OCI-LY7 (cell line): ENCODE measurements at regions not wholly inside any gene's neighbourhood (a gene's known extent, or its start where the extent isn't known, plus 50 kb on each side); places are given as distances from the start of the nearest gene placed in this dataset.

Experiments
- BruUV-seq: library from RNA; stranded (reverse); fragments of 400-500 nt; replicated peaks from 2 replicates; lab custom pipeline; 2021; lab: Mats Ljungman, UMichigan
- CTCF ChIA-PET: fragments of 300-600 bp; sonication (Branson Sonifier 250); formaldehyde crosslinking; loops from one replicate; lab custom pipeline; 2022; ENCODE audit warnings: antibody characterized with exemption; ENCODE audit not compliant: unreplicated experiment; lab: Charles Lee
- POLR2A ChIA-PET: fragments of 300-600 bp; sonication (Branson Sonifier 250); formaldehyde crosslinking; loops from one replicate; lab custom pipeline; 2022; ENCODE audit warnings: antibody characterized with exemption; lab: Charles Lee
- DNase-seq: peaks from one replicate; pipeline ENCODE4 v3.0.0-alpha.2; 2015; ENCODE audit warnings: low spot score
- H2AFZ ChIP-seq: fragments of 200-600 bp; sonication (generic), shearing (Covaris generic); 2 replicates; pipeline ENCODE4 v1.6.1; 2014; ENCODE audit warnings: mild to moderate bottlenecking, antibody characterized with exemption, low read length, moderate library complexity
- H3K27ac ChIP-seq: fragments of 200-600 bp; sonication (generic); 2 replicates; pipeline ENCODE4 v1.5.1; 2014; ENCODE audit warnings: mixed run types, low read depth, mild to moderate bottlenecking, moderate library complexity, low read length, inconsistent platforms; ENCODE audit not compliant: poor library complexity, severe bottlenecking
- H3K36me3 ChIP-seq: fragments of 200-600 bp; sonication (generic); 2 replicates; pipeline ENCODE4 v1.6.1; 2014; ENCODE audit warnings: mild to moderate bottlenecking, antibody characterized with exemption, low read length, moderate library complexity, mixed read lengths; ENCODE audit not compliant: insufficient read depth
- H3K4me1 ChIP-seq: fragments of 200-600 bp; sonication (generic); 2 replicates; pipeline ENCODE4 v1.5.1; 2014; ENCODE audit warnings: mild to moderate bottlenecking, low read length; ENCODE audit not compliant: insufficient read depth, poor library complexity, severe bottlenecking
- H3K4me2 ChIP-seq: fragments of 200-600 bp; sonication (generic); 2 replicates; pipeline ENCODE4 v1.6.1; 2014; ENCODE audit warnings: mild to moderate bottlenecking, low read length
- H3K4me3 ChIP-seq: fragments of 200-600 bp; sonication (generic); 2 replicates; pipeline ENCODE4 v1.5.1; 2014; ENCODE audit warnings: mild to moderate bottlenecking, low read depth, low read length; ENCODE audit not compliant: poor library complexity, severe bottlenecking
- H3K79me2 ChIP-seq: fragments of 200-600 bp; sonication (generic); 2 replicates; pipeline ENCODE4 v1.6.1; 2016; ENCODE audit warnings: low read depth, mild to moderate bottlenecking, low read length, moderate library complexity, mixed read lengths; ENCODE audit not compliant: insufficient read depth
- H3K9me2 ChIP-seq: fragments of 200-600 bp; sonication (generic); 2 replicates; pipeline ENCODE4 v1.6.1; 2016; ENCODE audit warnings: mild to moderate bottlenecking, low read length, mixed read lengths; ENCODE audit not compliant: insufficient read depth
- H3K9me3 ChIP-seq: fragments of 200-600 bp; sonication (generic); 2 replicates; pipeline ENCODE4 v1.6.1; 2014; ENCODE audit warnings: mild to moderate bottlenecking, mixed run types, low read length, mixed read lengths
- H4K20me1 ChIP-seq: fragments of 200-600 bp; sonication (generic); 2 replicates; pipeline ENCODE4 v1.6.1; 2014; ENCODE audit warnings: mild to moderate bottlenecking, antibody characterized with exemption, low read length, moderate library complexity, mixed read lengths; ENCODE audit not compliant: insufficient read depth
- CTCF ChIP-seq: fragments of 200-600 bp; sonication (generic); conservative IDR thresholded peaks from 2 replicates; pipeline ENCODE4 v1.5.1; 2014; ENCODE audit warnings: mild to moderate bottlenecking, antibody characterized with exemption, low read length, moderate library complexity, mixed read lengths
- EZH2phosphoT487 ChIP-seq: fragments of 200-600 bp; sonication (generic); IDR thresholded peaks from 2 replicates; pipeline ENCODE4 v1.6.1; 2018; ENCODE audit warnings: low read depth, borderline replicate concordance, mild to moderate bottlenecking, mixed run types, antibody characterized with exemption, low read length, moderate library complexity, mixed read lengths
- intact Hi-C: fragments of 100-400 bp; cut with micrococcal nuclease; formaldehyde crosslinking; loops from one replicate; pipeline ENCODE4 v1.10.0; 2022; ENCODE audit not compliant: unreplicated experiment

DNA sequence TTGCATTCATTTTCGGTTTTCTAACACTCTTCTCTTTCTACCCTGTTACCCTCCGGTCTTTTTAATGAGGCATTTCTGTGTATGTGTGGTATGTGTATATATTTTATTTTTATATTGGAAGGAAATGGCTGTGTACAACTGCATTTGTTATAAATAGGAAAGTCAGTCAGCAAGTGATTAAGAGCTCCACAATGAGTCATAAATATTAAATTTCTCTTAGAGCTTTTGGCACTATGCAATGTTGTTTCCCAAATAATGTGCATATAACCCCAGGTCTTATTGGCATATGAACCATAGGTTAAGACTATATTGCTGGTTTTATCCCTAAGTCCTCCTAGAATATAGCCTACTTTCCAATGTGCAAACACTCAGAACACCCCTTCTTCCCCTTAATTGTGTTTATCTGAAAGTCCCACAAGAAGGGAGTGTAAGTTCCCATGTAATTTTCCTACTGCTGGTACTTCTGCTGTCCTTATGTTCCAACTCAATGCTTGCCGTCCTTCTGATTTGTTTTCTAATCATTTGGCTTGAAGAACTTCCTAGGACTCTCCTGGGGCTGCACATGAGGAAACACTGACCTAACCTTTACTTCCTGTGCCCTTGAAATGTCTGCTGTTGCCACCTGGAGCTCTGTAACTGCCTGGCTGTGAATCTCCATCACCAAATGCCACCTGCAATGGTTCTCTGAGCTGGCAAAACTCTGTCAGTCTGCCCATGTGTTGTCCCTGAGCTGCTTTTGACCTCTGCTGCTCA lies 65.5 kb upstream of the PCSK5 start:
- CTCF ChIA-PET = no interaction called here
- no peak for TF ChIP-seq CTCF
- no peak for TF ChIP-seq EZH2phosphoT487
- BruUV-seq = no TSS peak
- Histone ChIP-seq H4K20me1 (no peaks in the 10 kb centered on the region), H3K4me1 (no peaks in the 10 kb centered on the region), H2AFZ (no peak overlapping the region), H3K79me2 (no peaks in the 10 kb centered on the region), H3K27ac (no peak overlapping the region), H3K9me2 (no peaks in the 10 kb centered on the region), H3K4me3 (no peak overlapping the region), H3K36me3 (no peaks in the 10 kb centered on the region), H3K4me2 (no peak overlapping the region), H3K9me3 (peaks cover 3% of the 10 kb centered on the region; the same call in 1 of the 2 replicates)
- intact Hi-C loops = no loop called here
- DNase-seq = no peak
- POLR2A ChIA-PET = no interaction called here

DNA sequence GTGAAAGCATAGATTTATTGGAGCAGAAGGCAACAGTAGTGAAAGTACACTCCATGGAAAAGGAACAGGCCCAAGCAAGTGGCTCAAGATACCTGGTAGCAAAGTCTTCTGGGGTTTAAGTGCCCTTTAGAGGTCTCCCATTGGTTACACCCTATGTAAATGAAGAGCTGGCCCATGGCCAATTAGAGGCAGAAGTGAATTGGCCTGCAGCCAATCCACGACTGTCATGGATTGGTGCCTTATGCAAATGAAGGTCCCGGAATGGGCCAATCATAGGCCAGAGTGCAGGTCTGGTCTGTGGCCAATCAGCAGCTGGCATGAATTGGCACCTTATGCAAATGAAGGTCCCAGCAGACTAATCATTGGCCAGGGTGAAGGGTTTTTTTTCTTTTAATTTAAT lies 64.2 kb upstream of the PCSK5 start:
- Histone ChIP-seq H4K20me1 (no peaks in the 10 kb centered on the region), H3K4me1 (no peaks in the 10 kb centered on the region), H3K9me2 (no peaks in the 10 kb centered on the region), H3K27ac (no peak overlapping the region), H3K9me3 (peaks cover 3% of the 10 kb centered on the region; the same call in 1 of the 2 replicates), H3K79me2 (no peaks in the 10 kb centered on the region), H3K4me3 (no peak overlapping the region), H3K36me3 (no peaks in the 10 kb centered on the region), H3K4me2 (no peak overlapping the region), H2AFZ (no peak overlapping the region)
- CTCF ChIA-PET = no interaction called here
- POLR2A ChIA-PET = interaction anchor here (0.5 to 1.0 kb wide), 2 partner anchors 224 to 1476 kb away, joined by 3 read pairs; no protein-coding TSS in a partner anchor
- BruUV-seq = no TSS peak
- intact Hi-C loops = no loop called here
- TF ChIP-seq EZH2phosphoT487 (no peak), CTCF (no peak)
- DNase-seq = no peak

DNA sequence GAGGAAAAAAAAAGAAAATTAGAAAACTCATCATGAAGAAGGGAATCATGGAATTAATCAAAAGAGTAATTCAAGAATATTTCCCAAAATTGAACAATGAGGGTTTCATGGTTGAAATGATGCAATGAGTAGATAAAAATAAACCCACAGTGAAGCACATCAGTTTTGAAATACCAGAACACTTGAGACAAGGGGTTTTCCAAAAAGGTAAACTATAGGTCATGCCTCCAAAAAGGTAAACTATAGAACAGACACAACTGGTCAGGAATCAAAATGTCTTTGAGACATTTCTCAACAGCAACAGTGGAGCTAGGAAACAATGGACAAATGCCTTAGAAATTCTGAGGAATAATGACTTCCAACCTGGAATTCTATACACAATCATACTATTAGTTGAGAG lies 60.2 kb upstream of the PCSK5 start:
- no peaks in the 10 kb centered on the region for H3K36me3 ChIP-seq
- TF ChIP-seq CTCF (no peak), EZH2phosphoT487 (no peak)
- ChIA-PET POLR2A (interaction anchor here (0.5 to 0.6 kb wide), 2 partner anchors 281 to 1292 kb away, joined by 3 to 7 read pairs; no protein-coding TSS in a partner anchor), CTCF (no interaction called here)
- no peak overlapping the region for H3K4me2 ChIP-seq
- intact Hi-C loops = no loop called here
- no peak overlapping the region for H2AFZ ChIP-seq
- no peak overlapping the region for H3K4me3 ChIP-seq
- H3K9me2 ChIP-seq = no peaks in the 10 kb centered on the region
- no peaks in the 10 kb centered on the region for H3K79me2 ChIP-seq
- no peaks in the 10 kb centered on the region for H4K20me1 ChIP-seq
- H3K27ac ChIP-seq = no peak overlapping the region
- no peaks in the 10 kb centered on the region for H3K4me1 ChIP-seq
- H3K9me3 ChIP-seq = peaks cover 3% of the 10 kb centered on the region; the same call in 1 of the 2 replicates
- no TSS peak for BruUV-seq
- DNase-seq = no peak
